Activated T-helper 2 cell treated with anti-CD3 and anti-CD28 coated beads, Interferon-gamma antibody, Interleukin-2, Interleukin-4, amounts not matched to agents 10 μg/mL and 5 μg/mL and 100 μg/mL, durations not matched to agents 14 hours and 24 hours and 36 hours (primary cell): ENCODE measurements at regions not wholly inside any gene's neighbourhood (a gene's known extent, or its start where the extent isn't known, plus 50 kb on each side); places are given as distances from the start of the nearest gene placed in this dataset.

ENCODE experiments used
- DNase-seq: peaks from one replicate; pipeline ENCODE4 v3.0.0; 2021; ENCODE audit warnings: low spot score
- H3K27ac Mint-ChIP-seq: one replicate; pipeline ENCODE4 v1.8.0; 2021; ENCODE audit warnings: mixed read lengths
- H3K27me3 Mint-ChIP-seq: one replicate; pipeline ENCODE4 v1.8.0; 2021; ENCODE audit warnings: low read depth, mixed read lengths
- H3K36me3 Mint-ChIP-seq: one replicate; pipeline ENCODE4 v1.8.0; 2021; ENCODE audit warnings: low read depth, mixed read lengths
- H3K4me1 Mint-ChIP-seq: one replicate; pipeline ENCODE4 v1.8.0; 2021; ENCODE audit warnings: low read depth, mixed read lengths
- H3K4me3 Mint-ChIP-seq: one replicate; pipeline ENCODE4 v1.8.0; 2021; ENCODE audit warnings: low read depth, mild to moderate bottlenecking, moderate library complexity, mixed read lengths
- H3K9me3 Mint-ChIP-seq: one replicate; pipeline ENCODE4 v1.8.0; 2021; ENCODE audit warnings: mixed read lengths
- intact Hi-C: fragments of 100-400 bp; cut with micrococcal nuclease; formaldehyde crosslinking; loops from one replicate; pipeline ENCODE4 v1.15.1; 2023

- no peak overlapping the region for H3K4me3 Mint-ChIP-seq
- H3K4me1 Mint-ChIP-seq, result peaks cover 6% of the 10 kb centered on the region
- peaks cover 23% of the 10 kb centered on the region for H3K27me3 Mint-ChIP-seq
- no peak for DNase-seq
- H3K36me3 Mint-ChIP-seq, result no peaks in the 10 kb centered on the region
- H3K27ac Mint-ChIP-seq, result peak overlapping the region; percentile 67
- intact Hi-C loops, result loop anchor here (5.0 to 10.0 kb wide), 2 partner anchors 971 to 1549 kb away; no protein-coding TSS in a partner anchor
- H3K9me3 Mint-ChIP-seq, result no peaks in the 10 kb centered on the region
Measured at GRCh38 chr10:4775808-4776207, 50.2 kb upstream of the AKR1E2 start.

GRCh38 chr10:4772202-4772570 is 53.8 kb upstream of the AKR1E2 start:
- Mint-ChIP-seq H3K27ac (no peak overlapping the region), H3K36me3 (no peaks in the 10 kb centered on the region), H3K9me3 (no peaks in the 10 kb centered on the region), H3K27me3 (peaks cover 34% of the 10 kb centered on the region), H3K4me3 (no peak overlapping the region), H3K4me1 (peaks cover 6% of the 10 kb centered on the region)
- DNase-seq, result no peak
- intact Hi-C loops, result loop anchor here (10.0 kb wide), 1 partner anchor 967 kb away; no protein-coding TSS in a partner anchor

GRCh38 chr10:4771554-4772201 is 54.3 kb upstream of the AKR1E2 start:
- Mint-ChIP-seq H3K4me3 (no peak overlapping the region), H3K27ac (no peak overlapping the region), H3K36me3 (no peaks in the 10 kb centered on the region), H3K27me3 (peaks cover 37% of the 10 kb centered on the region), H3K4me1 (peaks cover 6% of the 10 kb centered on the region), H3K9me3 (no peaks in the 10 kb centered on the region)
- intact Hi-C loops, result loop anchor here (10.0 kb wide), 1 partner anchor 967 kb away; no protein-coding TSS in a partner anchor
- DNase-seq, result no peak

- H3K36me3 Mint-ChIP-seq, result no peaks in the 10 kb centered on the region
- no peak for DNase-seq
- H3K9me3 Mint-ChIP-seq, result no peaks in the 10 kb centered on the region
- no peak overlapping the region for H3K27ac Mint-ChIP-seq
- H3K27me3 Mint-ChIP-seq, result peaks cover 40% of the 10 kb centered on the region
- peaks cover 3% of the 10 kb centered on the region for H3K4me1 Mint-ChIP-seq
- intact Hi-C loops, result loop anchor here (10.0 kb wide), 1 partner anchor 966 kb away; no protein-coding TSS in a partner anchor
- H3K4me3 Mint-ChIP-seq, result no peak overlapping the region
Measured at GRCh38 chr10:4770801-4771553, 55.0 kb upstream of the AKR1E2 start.

GRCh38 chr10:4768416-4768815 is 57.6 kb upstream of the AKR1E2 start:
- DNase-seq, result no peak
- intact Hi-C loops, result loop anchor here (5.0 kb wide), 1 partner anchor 1571 kb away; no protein-coding TSS in a partner anchor
- H3K36me3 Mint-ChIP-seq, result no peaks in the 10 kb centered on the region
- no peaks in the 10 kb centered on the region for H3K9me3 Mint-ChIP-seq
- H3K27ac Mint-ChIP-seq, result no peak overlapping the region
- H3K4me3 Mint-ChIP-seq, result no peak overlapping the region
- H3K27me3 Mint-ChIP-seq, result peaks cover 34% of the 10 kb centered on the region
- no peaks in the 10 kb centered on the region for H3K4me1 Mint-ChIP-seq

GRCh38 chr10:4767033-4767814 is 58.8 kb upstream of the AKR1E2 start:
- intact Hi-C loops, result loop anchor here (5.0 kb wide), 1 partner anchor 1570 kb away; no protein-coding TSS in a partner anchor
- no peak for DNase-seq
- no peaks in the 10 kb centered on the region for H3K9me3 Mint-ChIP-seq
- H3K27me3 Mint-ChIP-seq, result peaks cover 29% of the 10 kb centered on the region
- no peak overlapping the region for H3K27ac Mint-ChIP-seq
- no peaks in the 10 kb centered on the region for H3K4me1 Mint-ChIP-seq
- H3K36me3 Mint-ChIP-seq, result no peaks in the 10 kb centered on the region
- no peak overlapping the region for H3K4me3 Mint-ChIP-seq

- no peaks in the 10 kb centered on the region for H3K36me3 Mint-ChIP-seq
- intact Hi-C loops, result loop anchor here (5.0 kb wide), 1 partner anchor 1569 kb away; no protein-coding TSS in a partner anchor
- no peak overlapping the region for H3K27ac Mint-ChIP-seq
- peaks cover 23% of the 10 kb centered on the region for H3K27me3 Mint-ChIP-seq
- no peak overlapping the region for H3K4me3 Mint-ChIP-seq
- no peaks in the 10 kb centered on the region for H3K9me3 Mint-ChIP-seq
- no peak for DNase-seq
- no peaks in the 10 kb centered on the region for H3K4me1 Mint-ChIP-seq
Measured at GRCh38 chr10:4766454-4766853, 59.6 kb upstream of the AKR1E2 start.

GRCh38 chr10:4765428-4765827 is 60.6 kb upstream of the AKR1E2 start:
- intact Hi-C loops, result loop anchor here (5.0 kb wide), 1 partner anchor 1568 kb away; no protein-coding TSS in a partner anchor
- no peak for DNase-seq
- Mint-ChIP-seq H3K9me3 (no peaks in the 10 kb centered on the region), H3K4me3 (no peak overlapping the region), H3K36me3 (no peaks in the 10 kb centered on the region), H3K4me1 (no peaks in the 10 kb centered on the region), H3K27ac (no peak overlapping the region), H3K27me3 (peaks cover 19% of the 10 kb centered on the region)

GRCh38 chr10:4763960-4764428 is 62.0 kb upstream of the AKR1E2 start:
- intact Hi-C loops, result no loop called here

GRCh38 chr10:4763513-4763912 is 62.5 kb upstream of the AKR1E2 start:
- Mint-ChIP-seq H3K4me1 (no peaks in the 10 kb centered on the region), H3K27ac (no peak overlapping the region), H3K9me3 (no peaks in the 10 kb centered on the region), H3K36me3 (no peaks in the 10 kb centered on the region), H3K4me3 (no peak overlapping the region), H3K27me3 (peaks cover 16% of the 10 kb centered on the region)
- DNase-seq, result no peak
- intact Hi-C loops, result no loop called here

More at GRCh38 chr10:4763960-4764428, 62.0 kb upstream of the AKR1E2 start:
- peaks cover 19% of the 10 kb centered on the region for H3K27me3 Mint-ChIP-seq
- H3K9me3 Mint-ChIP-seq, result no peaks in the 10 kb centered on the region
- H3K27ac Mint-ChIP-seq, result no peak overlapping the region
- no peak overlapping the region for H3K4me3 Mint-ChIP-seq
- no peak for DNase-seq
- H3K36me3 Mint-ChIP-seq, result no peaks in the 10 kb centered on the region
- H3K4me1 Mint-ChIP-seq, result no peaks in the 10 kb centered on the region

- DNase-seq, result no peak
- H3K27ac Mint-ChIP-seq, result no peak overlapping the region
- peaks cover 18% of the 10 kb centered on the region for H3K27me3 Mint-ChIP-seq
- H3K9me3 Mint-ChIP-seq, result no peaks in the 10 kb centered on the region
- no peaks in the 10 kb centered on the region for H3K36me3 Mint-ChIP-seq
- H3K4me3 Mint-ChIP-seq, result no peak overlapping the region
- H3K4me1 Mint-ChIP-seq, result no peaks in the 10 kb centered on the region
- intact Hi-C loops, result no loop called here
Measured at GRCh38 chr10:4758256-4758655, 67.8 kb upstream of the AKR1E2 start.

- peaks cover 23% of the 10 kb centered on the region for H3K27me3 Mint-ChIP-seq
- no peak overlapping the region for H3K4me3 Mint-ChIP-seq
- intact Hi-C loops, result no loop called here
- no peaks in the 10 kb centered on the region for H3K9me3 Mint-ChIP-seq
- DNase-seq, result no peak
- no peaks in the 10 kb centered on the region for H3K4me1 Mint-ChIP-seq
- H3K36me3 Mint-ChIP-seq, result no peaks in the 10 kb centered on the region
- no peak overlapping the region for H3K27ac Mint-ChIP-seq
Measured at GRCh38 chr10:4755286-4755989, 70.6 kb upstream of the AKR1E2 start.
